ENCODE measurements at regions not wholly inside any gene's neighbourhood (a gene's known extent, or its start where the extent isn't known, plus 50 kb on each side); places are given as distances from the start of the nearest gene placed in this dataset.

DNA sequence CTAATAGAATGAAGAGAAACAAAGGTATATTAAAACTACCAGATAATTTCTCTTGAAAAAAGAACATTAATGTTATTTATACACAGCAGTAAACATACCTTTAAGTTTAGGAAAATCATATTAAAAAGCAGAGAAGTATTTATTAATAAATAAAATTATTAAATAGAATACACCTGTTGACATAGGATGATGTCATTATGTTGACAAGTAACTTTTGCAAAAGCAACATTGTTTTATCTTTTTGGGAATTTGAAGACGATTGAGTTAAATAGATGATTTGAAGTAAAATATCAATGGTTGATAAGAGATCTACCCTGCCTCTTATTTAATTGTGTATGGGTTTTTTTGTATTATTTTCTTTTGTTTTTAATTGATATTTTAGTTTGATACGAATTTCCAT, 711.1 kb upstream of the NUDT12 start:
- TF ChIP-seq CEBPB (IDR thresholded peaks at IDR 0.05; ENCODE audit: low read depth) = no peak
- TF ChIP-seq POLR2AphosphoS5 (IDR thresholded peaks at IDR 0.05; ENCODE audit: low read depth, low read length) = no peak
- TF ChIP-seq ZNF274 (IDR thresholded peaks at IDR 0.05; ENCODE audit: low read depth, low read length) = no peak
- no peak for TF ChIP-seq SRF (IDR thresholded peaks at IDR 0.05; ENCODE audit: low read depth)
- TF ChIP-seq, protein P1, sequence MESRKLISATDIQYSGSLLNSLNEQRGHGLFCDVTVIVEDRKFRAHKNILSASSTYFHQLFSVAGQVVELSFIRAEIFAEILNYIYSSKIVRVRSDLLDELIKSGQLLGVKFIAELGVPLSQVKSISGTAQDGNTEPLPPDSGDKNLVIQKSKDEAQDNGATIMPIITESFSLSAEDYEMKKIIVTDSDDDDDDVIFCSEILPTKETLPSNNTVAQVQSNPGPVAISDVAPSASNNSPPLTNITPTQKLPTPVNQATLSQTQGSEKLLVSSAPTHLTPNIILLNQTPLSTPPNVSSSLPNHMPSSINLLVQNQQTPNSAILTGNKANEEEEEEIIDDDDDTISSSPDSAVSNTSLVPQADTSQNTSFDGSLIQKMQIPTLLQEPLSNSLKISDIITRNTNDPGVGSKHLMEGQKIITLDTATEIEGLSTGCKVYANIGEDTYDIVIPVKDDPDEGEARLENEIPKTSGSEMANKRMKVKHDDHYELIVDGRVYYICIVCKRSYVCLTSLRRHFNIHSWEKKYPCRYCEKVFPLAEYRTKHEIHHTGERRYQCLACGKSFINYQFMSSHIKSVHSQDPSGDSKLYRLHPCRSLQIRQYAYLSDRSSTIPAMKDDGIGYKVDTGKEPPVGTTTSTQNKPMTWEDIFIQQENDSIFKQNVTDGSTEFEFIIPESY (IDR thresholded peaks at IDR 0.05; ENCODE audit: extremely low read depth, insufficient replicate concordance, low read length) = no peak
- TF ChIP-seq EZH2phosphoT487 (IDR thresholded peaks at IDR 0.05; ENCODE audit: borderline replicate concordance) = no peak
- TF ChIP-seq JUND (IDR thresholded peaks at IDR 0.05) = no peak
- no peak for TF ChIP-seq EGR1 (IDR thresholded peaks at IDR 0.05; ENCODE audit: low read depth)
- no peak for TF ChIP-seq SIN3A (IDR thresholded peaks at IDR 0.05; ENCODE audit: low read depth)
- no peak for TF ChIP-seq ELF1 (IDR thresholded peaks at IDR 0.05; ENCODE audit: borderline replicate concordance, low read depth)
- TF ChIP-seq, protein P2, sequence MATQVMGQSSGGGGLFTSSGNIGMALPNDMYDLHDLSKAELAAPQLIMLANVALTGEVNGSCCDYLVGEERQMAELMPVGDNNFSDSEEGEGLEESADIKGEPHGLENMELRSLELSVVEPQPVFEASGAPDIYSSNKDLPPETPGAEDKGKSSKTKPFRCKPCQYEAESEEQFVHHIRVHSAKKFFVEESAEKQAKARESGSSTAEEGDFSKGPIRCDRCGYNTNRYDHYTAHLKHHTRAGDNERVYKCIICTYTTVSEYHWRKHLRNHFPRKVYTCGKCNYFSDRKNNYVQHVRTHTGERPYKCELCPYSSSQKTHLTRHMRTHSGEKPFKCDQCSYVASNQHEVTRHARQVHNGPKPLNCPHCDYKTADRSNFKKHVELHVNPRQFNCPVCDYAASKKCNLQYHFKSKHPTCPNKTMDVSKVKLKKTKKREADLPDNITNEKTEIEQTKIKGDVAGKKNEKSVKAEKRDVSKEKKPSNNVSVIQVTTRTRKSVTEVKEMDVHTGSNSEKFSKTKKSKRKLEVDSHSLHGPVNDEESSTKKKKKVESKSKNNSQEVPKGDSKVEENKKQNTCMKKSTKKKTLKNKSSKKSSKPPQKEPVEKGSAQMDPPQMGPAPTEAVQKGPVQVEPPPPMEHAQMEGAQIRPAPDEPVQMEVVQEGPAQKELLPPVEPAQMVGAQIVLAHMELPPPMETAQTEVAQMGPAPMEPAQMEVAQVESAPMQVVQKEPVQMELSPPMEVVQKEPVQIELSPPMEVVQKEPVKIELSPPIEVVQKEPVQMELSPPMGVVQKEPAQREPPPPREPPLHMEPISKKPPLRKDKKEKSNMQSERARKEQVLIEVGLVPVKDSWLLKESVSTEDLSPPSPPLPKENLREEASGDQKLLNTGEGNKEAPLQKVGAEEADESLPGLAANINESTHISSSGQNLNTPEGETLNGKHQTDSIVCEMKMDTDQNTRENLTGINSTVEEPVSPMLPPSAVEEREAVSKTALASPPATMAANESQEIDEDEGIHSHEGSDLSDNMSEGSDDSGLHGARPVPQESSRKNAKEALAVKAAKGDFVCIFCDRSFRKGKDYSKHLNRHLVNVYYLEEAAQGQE (IDR thresholded peaks at IDR 0.05; ENCODE audit: low read depth) = no peak
- no peak for TF ChIP-seq TCF7L2 (IDR thresholded peaks at IDR 0.05; ENCODE audit: borderline replicate concordance, extremely low read depth, insufficient read depth, insufficient read length)
- no peak for TF ChIP-seq ZFX (IDR thresholded peaks at IDR 0.05)
- H3K79me2 ChIP-seq (ENCODE audit: insufficient read depth, low read length) = no peaks in the 10 kb centered on the region
- H3K4me3 ChIP-seq (replicated peaks in 1 of 2; ENCODE audit: low read depth in 1 of 2, low read length in 2 of 2) = no peak overlapping the region
- H3K4me1 ChIP-seq (ENCODE audit: control insufficient read depth in 1 of 2, insufficient read depth in 2 of 2, low read length in 2 of 2) = no peaks in the 10 kb centered on the region
- no peaks in the 10 kb centered on the region for H3K9me2 ChIP-seq (ENCODE audit: insufficient read depth)
- no peaks in the 10 kb centered on the region for H3K27me3 ChIP-seq (ENCODE audit: insufficient read depth, low read length)
- no peak for DNase-seq (ENCODE audit: low read depth, low spot score)
- no peak overlapping the region for H3K9ac ChIP-seq (ENCODE audit: low read length)
- POLR2A ChIA-PET = no interaction called here
- no peak overlapping the region for H2AFZ ChIP-seq (ENCODE audit: low read depth, low read length, poor library complexity, severe bottlenecking)
- intact Hi-C loops (cut with micrococcal nuclease) = no loop called here
- no peaks in the 10 kb centered on the region for H3K9me3 ChIP-seq (ENCODE audit: control insufficient read depth in 1 of 2, insufficient read depth in 1 of 2, low read depth in 1 of 2, low read length in 2 of 2)
- no TSS peak for BruUV-seq (replicated peaks)
- H3K4me2 ChIP-seq (ENCODE audit: low read length) = no peak overlapping the region
- no peaks in the 10 kb centered on the region for H4K20me1 ChIP-seq (ENCODE audit: insufficient read depth)
- CTCF ChIA-PET = no interaction called here
- no peak overlapping the region for H3K27ac ChIP-seq (ENCODE audit: low read depth, low read length)
- H3K36me3 ChIP-seq (ENCODE audit: control insufficient read depth in 1 of 2, insufficient read depth in 2 of 2, low read length in 2 of 2) = no peaks in the 10 kb centered on the region
- no peak for ATAC-seq
- RAD21 ChIA-PET (ENCODE audit: low non-redundant PET in 1 of 2, low total read pairs in 2 of 2, uncharacterized antibody in 2 of 2, unreplicated experiment in 2 of 2) = no interaction called here

All from HCT116 (cell line).